Activated naive CD4-positive, alpha-beta T cell treated with anti-CD3 and anti-CD28 coated beads, Interleukin-2, amount 50 U/mL, for 24 hours (primary cell): ENCODE measurements at regions not wholly inside any gene's neighbourhood (a gene's known extent, or its start where the extent isn't known, plus 50 kb on each side); places are given as distances from the start of the nearest gene placed in this dataset.
"Not testable (repeated sequence)": the region's sequence is repeated elsewhere in the genome, so short reads cannot be mapped to it uniquely, and the experiment has no call there.

ENCODE experiments used
- H3K27ac Mint-ChIP-seq: one replicate; pipeline ENCODE4 v1.8.0; 2021; ENCODE audit warnings: mild to moderate bottlenecking, mixed read lengths
- H3K27me3 Mint-ChIP-seq: one replicate; pipeline ENCODE4 v1.8.0; 2021; ENCODE audit warnings: mixed read lengths
- H3K36me3 Mint-ChIP-seq: one replicate; pipeline ENCODE4 v1.8.0; 2021; ENCODE audit warnings: mixed read lengths
- H3K4me1 Mint-ChIP-seq: one replicate; pipeline ENCODE4 v1.8.0; 2021; ENCODE audit warnings: mixed read lengths
- H3K4me3 Mint-ChIP-seq: one replicate; pipeline ENCODE4 v1.8.0; 2021; ENCODE audit warnings: mild to moderate bottlenecking, mixed read lengths
- H3K9me3 Mint-ChIP-seq: one replicate; pipeline ENCODE4 v1.8.0; 2021; ENCODE audit warnings: mixed read lengths

GRCh38 chr7:121755818-121756552 is 117.0 kb upstream of the PTPRZ1 start:
- Mint-ChIP-seq H3K4me1 (no peaks in the 10 kb centered on the region), H3K27me3 (no peaks in the 10 kb centered on the region), H3K27ac (no peak overlapping the region), H3K4me3 (no peak overlapping the region), H3K36me3 (no peaks in the 10 kb centered on the region), H3K9me3 (no peaks in the 10 kb centered on the region)

GRCh38 chr7:121755286-121755685 is 117.7 kb upstream of the PTPRZ1 start:
- Mint-ChIP-seq H3K4me3 (no peak overlapping the region), H3K4me1 (no peaks in the 10 kb centered on the region), H3K27ac (no peak overlapping the region), H3K36me3 (no peaks in the 10 kb centered on the region), H3K9me3 (no peaks in the 10 kb centered on the region), H3K27me3 (no peaks in the 10 kb centered on the region)

DNA sequence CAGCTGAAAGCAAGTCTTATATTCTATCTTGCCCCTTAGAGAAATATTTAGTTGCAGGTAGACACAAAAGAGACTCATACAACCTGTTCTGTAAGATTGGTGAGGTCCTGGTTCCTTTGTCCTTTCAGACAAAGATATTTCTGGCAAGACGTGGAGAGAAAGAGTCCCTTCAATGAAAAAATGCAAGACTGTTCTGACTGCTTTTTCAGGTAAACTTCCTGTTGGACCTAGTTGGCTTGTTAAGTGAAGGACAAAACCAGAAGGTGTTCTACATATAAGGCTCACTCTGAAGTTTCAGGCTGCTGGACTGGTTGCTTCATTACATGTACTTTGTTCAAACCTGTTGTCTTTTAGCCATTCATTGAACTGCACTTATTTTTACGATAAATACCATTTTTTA is 119.0 kb upstream of the PTPRZ1 start:
- H3K4me1 Mint-ChIP-seq, result no peaks in the 10 kb centered on the region
- H3K36me3 Mint-ChIP-seq, result no peaks in the 10 kb centered on the region
- H3K27me3 Mint-ChIP-seq, result no peaks in the 10 kb centered on the region
- no peak overlapping the region for H3K4me3 Mint-ChIP-seq
- no peaks in the 10 kb centered on the region for H3K9me3 Mint-ChIP-seq
- H3K27ac Mint-ChIP-seq, result peak overlapping the region; percentile 4

GRCh38 chr7:121752706-121753105 is 120.3 kb upstream of the PTPRZ1 start:
- H3K4me3 Mint-ChIP-seq, result no peak overlapping the region
- no peaks in the 10 kb centered on the region for H3K9me3 Mint-ChIP-seq
- H3K27me3 Mint-ChIP-seq, result no peaks in the 10 kb centered on the region
- H3K36me3 Mint-ChIP-seq, result no peaks in the 10 kb centered on the region
- no peak overlapping the region for H3K27ac Mint-ChIP-seq
- H3K4me1 Mint-ChIP-seq, result no peaks in the 10 kb centered on the region

DNA sequence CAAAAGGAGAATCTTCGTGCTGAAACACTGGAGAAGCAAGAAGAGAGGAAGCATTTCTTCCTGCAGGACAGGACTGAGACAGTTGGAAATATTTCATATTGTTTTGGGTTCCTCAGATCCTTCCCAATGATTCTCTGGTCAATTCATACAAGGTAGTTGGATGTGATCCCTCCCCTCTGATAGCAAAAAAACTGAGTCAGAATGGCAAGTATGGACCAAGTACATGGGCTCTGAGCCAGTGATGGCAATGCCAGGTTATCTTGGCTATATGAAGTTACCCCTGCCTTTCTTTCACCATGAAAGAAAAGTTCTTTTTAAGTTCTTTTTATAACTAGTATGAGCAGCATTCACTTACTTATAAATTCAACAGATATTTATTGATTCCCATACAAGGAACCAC is 124.4 kb upstream of the PTPRZ1 start:
- H3K27ac Mint-ChIP-seq, result no peak overlapping the region
- H3K27me3 Mint-ChIP-seq, result no peaks in the 10 kb centered on the region
- H3K4me1 Mint-ChIP-seq, result no peaks in the 10 kb centered on the region
- H3K36me3 Mint-ChIP-seq, result no peaks in the 10 kb centered on the region
- H3K9me3 Mint-ChIP-seq, result no peaks in the 10 kb centered on the region
- H3K4me3 Mint-ChIP-seq, result no peak overlapping the region

- no peaks in the 10 kb centered on the region for H3K27me3 Mint-ChIP-seq
- H3K27ac Mint-ChIP-seq, result no peak overlapping the region
- H3K4me1 Mint-ChIP-seq, result no peaks in the 10 kb centered on the region
- H3K4me3 Mint-ChIP-seq, result no peak overlapping the region
- no peaks in the 10 kb centered on the region for H3K36me3 Mint-ChIP-seq
- H3K9me3 Mint-ChIP-seq, result no peaks in the 10 kb centered on the region
Observed at GRCh38 chr7:121745856-121746255, 127.1 kb upstream of the PTPRZ1 start.

GRCh38 chr7:121744877-121745276 is 128.1 kb upstream of the PTPRZ1 start:
- H3K27me3 Mint-ChIP-seq, result no peaks in the 10 kb centered on the region
- H3K27ac Mint-ChIP-seq, result no peak overlapping the region
- no peaks in the 10 kb centered on the region for H3K9me3 Mint-ChIP-seq
- H3K4me1 Mint-ChIP-seq, result no peaks in the 10 kb centered on the region
- no peak overlapping the region for H3K4me3 Mint-ChIP-seq
- no peaks in the 10 kb centered on the region for H3K36me3 Mint-ChIP-seq

GRCh38 chr7:121744319-121744718 is 128.6 kb upstream of the PTPRZ1 start:
- Mint-ChIP-seq H3K27ac (no peak overlapping the region), H3K27me3 (no peaks in the 10 kb centered on the region), H3K4me1 (no peaks in the 10 kb centered on the region)

GRCh38 chr7:121741896-121742295 is 131.1 kb upstream of the PTPRZ1 start:
- Mint-ChIP-seq H3K36me3 (no peaks in the 10 kb centered on the region), H3K27ac (no peak overlapping the region), H3K4me1 (no peaks in the 10 kb centered on the region), H3K27me3 (no peaks in the 10 kb centered on the region), H3K4me3 (no peak overlapping the region), H3K9me3 (no peaks in the 10 kb centered on the region)

More at GRCh38 chr7:121744319-121744718, 128.6 kb upstream of the PTPRZ1 start:
- H3K9me3 Mint-ChIP-seq, result no peaks in the 10 kb centered on the region
- no peak overlapping the region for H3K4me3 Mint-ChIP-seq
- H3K36me3 Mint-ChIP-seq, result no peaks in the 10 kb centered on the region

GRCh38 chr7:121739465-121739864 is 133.5 kb upstream of the PTPRZ1 start:
- no peaks in the 10 kb centered on the region for H3K4me1 Mint-ChIP-seq
- H3K9me3 Mint-ChIP-seq, result no peaks in the 10 kb centered on the region
- no peaks in the 10 kb centered on the region for H3K27me3 Mint-ChIP-seq
- no peaks in the 10 kb centered on the region for H3K36me3 Mint-ChIP-seq
- H3K27ac Mint-ChIP-seq, result no peak overlapping the region
- no peak overlapping the region for H3K4me3 Mint-ChIP-seq

- no peak overlapping the region for H3K4me3 Mint-ChIP-seq
- H3K36me3 Mint-ChIP-seq, result peaks cover 3% of the 10 kb centered on the region
- no peaks in the 10 kb centered on the region for H3K4me1 Mint-ChIP-seq
- no peaks in the 10 kb centered on the region for H3K27me3 Mint-ChIP-seq
- H3K9me3 Mint-ChIP-seq, result peaks cover 15% of the 10 kb centered on the region
- no peak overlapping the region for H3K27ac Mint-ChIP-seq
Observed at GRCh38 chr7:121730869-121731268, 142.1 kb upstream of the PTPRZ1 start.

GRCh38 chr7:121714559-121715303 is 158.2 kb upstream of the PTPRZ1 start:
- no peaks in the 10 kb centered on the region for H3K4me1 Mint-ChIP-seq
- no peak overlapping the region for H3K4me3 Mint-ChIP-seq
- H3K27me3 Mint-ChIP-seq, result no peaks in the 10 kb centered on the region
- no peaks in the 10 kb centered on the region for H3K36me3 Mint-ChIP-seq
- H3K27ac Mint-ChIP-seq, result no peak overlapping the region
- no peaks in the 10 kb centered on the region for H3K9me3 Mint-ChIP-seq

DNA sequence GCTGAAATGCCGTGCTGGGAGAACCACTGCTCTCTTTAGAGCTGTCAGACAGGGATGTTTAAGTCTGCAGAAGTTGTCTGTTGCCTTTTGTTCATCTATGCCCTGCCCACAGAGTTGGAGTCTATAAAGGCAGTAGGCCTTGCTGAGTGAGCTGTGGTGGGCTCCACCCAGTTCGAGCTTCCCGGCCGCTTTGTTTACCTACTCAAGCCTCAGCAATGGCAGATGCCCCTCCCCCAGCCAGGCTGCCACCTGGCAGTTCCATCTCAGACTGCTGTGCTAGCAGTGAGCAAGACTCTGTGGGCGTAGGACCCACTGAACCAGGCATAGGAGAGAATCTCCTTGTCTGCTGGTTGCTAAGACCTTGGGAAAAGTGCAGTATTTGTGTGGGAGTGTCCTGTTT is 160.0 kb upstream of the PTPRZ1 start:
- H3K27me3 Mint-ChIP-seq, H3K9me3 Mint-ChIP-seq: not testable (repeated sequence)

GRCh38 chr7:121697731-121698316 is 175.1 kb upstream of the PTPRZ1 start:
- no peak overlapping the region for H3K27ac Mint-ChIP-seq
- no peaks in the 10 kb centered on the region for H3K36me3 Mint-ChIP-seq
- no peaks in the 10 kb centered on the region for H3K4me1 Mint-ChIP-seq
- peaks cover 1% of the 10 kb centered on the region for H3K27me3 Mint-ChIP-seq
- H3K9me3 Mint-ChIP-seq, result peaks cover 11% of the 10 kb centered on the region
- no peak overlapping the region for H3K4me3 Mint-ChIP-seq

More for the DNA sequence above, 160.0 kb upstream of the PTPRZ1 start:
- not testable (repeated sequence) for H3K4me3 Mint-ChIP-seq, H3K27ac Mint-ChIP-seq, H3K36me3 Mint-ChIP-seq, H3K4me1 Mint-ChIP-seq

DNA sequence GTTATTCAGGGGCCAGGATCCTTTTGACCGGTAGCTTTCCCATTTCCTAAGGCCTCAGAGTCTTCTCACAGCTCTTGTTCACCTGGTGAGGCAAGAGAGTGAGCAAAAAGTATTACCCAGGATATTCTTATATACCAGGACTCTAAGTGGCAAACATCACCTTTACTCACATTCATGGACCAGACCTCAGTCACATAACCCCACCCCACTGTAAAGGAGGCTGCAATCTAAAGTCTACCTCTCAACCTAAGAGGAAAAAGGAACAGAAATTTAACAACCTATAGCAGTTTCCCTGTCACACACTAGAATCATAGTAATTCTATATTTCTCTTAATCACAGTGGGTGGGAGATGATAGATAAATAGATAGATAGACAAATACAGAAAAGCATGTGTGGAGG is 176.0 kb upstream of the PTPRZ1 start:
- peaks cover 11% of the 10 kb centered on the region for H3K9me3 Mint-ChIP-seq
- H3K36me3 Mint-ChIP-seq, result no peaks in the 10 kb centered on the region
- no peaks in the 10 kb centered on the region for H3K4me1 Mint-ChIP-seq
- H3K4me3 Mint-ChIP-seq, result no peak overlapping the region
- H3K27me3 Mint-ChIP-seq, result peaks cover 1% of the 10 kb centered on the region
- H3K27ac Mint-ChIP-seq, result no peak overlapping the region

DNA sequence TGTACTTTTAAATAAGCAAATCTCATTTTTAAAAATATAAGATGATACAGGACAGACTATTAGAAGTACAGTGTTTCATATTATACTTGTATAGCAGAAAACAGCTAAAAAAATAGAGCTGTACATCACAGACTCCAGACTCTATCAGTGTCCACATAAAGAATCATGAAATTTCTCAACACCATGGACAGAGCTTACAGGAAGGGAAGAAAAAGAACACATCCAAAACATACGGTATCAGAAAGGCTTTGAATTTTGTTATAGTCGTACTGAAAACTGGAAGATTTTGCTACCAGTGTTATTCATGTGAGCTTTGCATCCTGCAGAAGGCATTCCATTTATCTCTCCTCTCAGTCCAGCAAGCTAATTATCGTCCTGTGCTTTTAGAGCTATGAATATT is 183.2 kb upstream of the PTPRZ1 start:
- peaks cover 1% of the 10 kb centered on the region for H3K27me3 Mint-ChIP-seq
- H3K9me3 Mint-ChIP-seq, result no peaks in the 10 kb centered on the region
- no peaks in the 10 kb centered on the region for H3K4me1 Mint-ChIP-seq
- no peak overlapping the region for H3K4me3 Mint-ChIP-seq
- H3K27ac Mint-ChIP-seq, result no peak overlapping the region
- no peaks in the 10 kb centered on the region for H3K36me3 Mint-ChIP-seq
